Right lobe of liver (tissue), 6 donors: ENCODE measurements at regions not wholly inside any gene's neighbourhood (a gene's known extent, or its start where the extent isn't known, plus 50 kb on each side); places are given as distances from the start of the nearest gene placed in this dataset.

Source experiments
- ATAC-seq, 4 donors: fragments of 200-7000 bp; cut with Tn5 transposase; one replicate each; pipeline ENCODE4 v1.9.1; 2020; ENCODE audit warnings: mild to moderate bottlenecking in 4 of 4, moderate library complexity in 4 of 4
- DNase-seq, 3 donors: peaks; one replicate each; pipeline ENCODE4 v3.0.0-alpha.2; 2020
- H3K27ac ChIP-seq, 3 donors: fragments of 200-600 bp; one replicate each; pipeline ENCODE4 v1.8.0; 2022
- H3K27me3 ChIP-seq, 2 donors: fragments of 200-600 bp; one replicate each; pipeline ENCODE4 v1.8.0; 2022
- H3K36me3 ChIP-seq, 4 donors: fragments of 200-600 bp; sonication (generic) in 1 of 4; one replicate each; pipeline versions ENCODE4 v1.5.1 to v1.8.0; 2017 to 2022; ENCODE audit warnings: control low read depth in 1 of 4
- H3K4me1 ChIP-seq, 4 donors: fragments of 200-600 bp; sonication (generic) in 1 of 4; one replicate each; pipeline versions ENCODE4 v1.5.1 to v1.8.0; 2017 to 2022; ENCODE audit warnings: control low read depth in 1 of 4
- H3K4me3 ChIP-seq, 3 donors: fragments of 200-600 bp; one replicate each; pipeline ENCODE4 v1.8.0; 2022
- H3K9me3 ChIP-seq, 4 donors: fragments of 200-600 bp; sonication (generic) in 1 of 4; one replicate each; pipeline versions ENCODE4 v1.5.1 to v1.8.0; 2017 to 2022; ENCODE audit warnings: control low read depth in 1 of 4
- POLR2A ChIP-seq: fragments of 450-650 bp; IDR thresholded peaks from one replicate; pipeline ENCODE4 v1.6.1; 2017; ENCODE audit warnings: antibody characterized with exemption, mild to moderate bottlenecking
- WGBS: methylation state at CpG from one replicate; pipeline ENCODE4 v1.1.6; 2018; ENCODE audit warnings: low coverage, low lambda C conversion rate; ENCODE audit not compliant: insufficient coverage; ENCODE audit errors: missing lambda C conversion rate; 5-methylcytosine and 5-hydroxymethylcytosine counted together
- intact Hi-C, 2 donors: fragments of 100-400 bp; cut with DNase I; formaldehyde crosslinking; loops; one replicate each; pipeline versions ENCODE4 v1.11.2 to v1.14.1; 2022
- TF ChIP-seq, protein P1 (sequence below), 4 donors: fragments of 200-600 bp in 3 of 4; fragments of 450-650 bp in 1 of 4; IDR thresholded peaks; one replicate each; pipeline versions ENCODE4 v1.5.1 to v1.8.0; 2016 to 2022; ENCODE audit warnings: antibody characterized with exemption in 4 of 4, mild to moderate bottlenecking in 2 of 4
- donor health status: DM: no; HTN: yes; CAD: no.
- donor health status: DM: no; HTN: no; CAD: no.
- donor health status: DM: no; HTN: no; CAD: no.
- donor health status: DM: no; HTN: yes; CAD: no.
- donor health status: DM: no; HTN: yes; CAD: no.

DNA sequence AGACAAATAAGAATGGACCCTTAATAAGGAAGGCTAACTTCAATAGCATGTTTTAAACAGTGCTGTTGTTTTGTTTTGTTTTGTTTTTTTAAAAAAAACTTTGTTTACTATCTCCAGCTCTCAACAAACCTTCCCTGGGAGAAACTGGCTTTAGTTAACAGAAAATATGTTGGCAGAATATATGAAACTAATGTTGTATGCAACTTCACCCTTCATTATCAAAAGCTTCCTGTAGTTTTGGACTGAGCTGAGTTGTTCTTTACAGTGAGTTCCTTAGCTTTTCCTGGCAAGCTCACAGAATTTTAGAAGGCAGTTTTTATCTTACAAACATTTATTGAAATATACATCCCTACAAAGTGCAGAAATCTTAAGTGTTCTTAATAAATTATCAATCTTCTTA is 2480.7 kb upstream of the PCDH20 start:
- ATAC-seq, result no peak
- H3K36me3 ChIP-seq, result no peaks in the 10 kb centered on the region
- no peaks in the 10 kb centered on the region for H3K9me3 ChIP-seq
- H3K4me3 ChIP-seq, result no peak overlapping the region
- no peak for DNase-seq
- no peaks in the 10 kb centered on the region for H3K27me3 ChIP-seq
- TF ChIP-seq, protein P1, sequence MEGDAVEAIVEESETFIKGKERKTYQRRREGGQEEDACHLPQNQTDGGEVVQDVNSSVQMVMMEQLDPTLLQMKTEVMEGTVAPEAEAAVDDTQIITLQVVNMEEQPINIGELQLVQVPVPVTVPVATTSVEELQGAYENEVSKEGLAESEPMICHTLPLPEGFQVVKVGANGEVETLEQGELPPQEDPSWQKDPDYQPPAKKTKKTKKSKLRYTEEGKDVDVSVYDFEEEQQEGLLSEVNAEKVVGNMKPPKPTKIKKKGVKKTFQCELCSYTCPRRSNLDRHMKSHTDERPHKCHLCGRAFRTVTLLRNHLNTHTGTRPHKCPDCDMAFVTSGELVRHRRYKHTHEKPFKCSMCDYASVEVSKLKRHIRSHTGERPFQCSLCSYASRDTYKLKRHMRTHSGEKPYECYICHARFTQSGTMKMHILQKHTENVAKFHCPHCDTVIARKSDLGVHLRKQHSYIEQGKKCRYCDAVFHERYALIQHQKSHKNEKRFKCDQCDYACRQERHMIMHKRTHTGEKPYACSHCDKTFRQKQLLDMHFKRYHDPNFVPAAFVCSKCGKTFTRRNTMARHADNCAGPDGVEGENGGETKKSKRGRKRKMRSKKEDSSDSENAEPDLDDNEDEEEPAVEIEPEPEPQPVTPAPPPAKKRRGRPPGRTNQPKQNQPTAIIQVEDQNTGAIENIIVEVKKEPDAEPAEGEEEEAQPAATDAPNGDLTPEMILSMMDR (IDR thresholded peaks at IDR 0.05), result no peak
- no peak for TF ChIP-seq POLR2A
- H3K27ac ChIP-seq, result no peak overlapping the region
- H3K4me1 ChIP-seq, result no peaks in the 10 kb centered on the region
- intact Hi-C loops, result no loop called here

- Histone ChIP-seq H3K36me3 (no peaks in the 10 kb centered on the region), H3K4me1 (no peaks in the 10 kb centered on the region), H3K4me3 (no peak overlapping the region), H3K9me3 (no peaks in the 10 kb centered on the region), H3K27ac (no peak overlapping the region), H3K27me3 (no peaks in the 10 kb centered on the region)
- no peak for DNase-seq
- no peak for TF ChIP-seq POLR2A
- TF ChIP-seq, protein P1 (IDR thresholded peaks at IDR 0.05), result no peak
- 21% methylated on average over 1 of the region's 1 CpG for WGBS
- intact Hi-C loops, result no loop called here
- no peak for ATAC-seq
Measured at GRCh38 chr13:63882052-63882451, 2466.4 kb upstream of the PCDH20 start.

GRCh38 chr13:63880705-63881104 is 2465.1 kb upstream of the PCDH20 start:
- H3K4me1 ChIP-seq, result no peaks in the 10 kb centered on the region
- ATAC-seq (no peak), DNase-seq (no peak)
- H3K27me3 ChIP-seq, result no peaks in the 10 kb centered on the region
- H3K36me3 ChIP-seq, result no peaks in the 10 kb centered on the region
- WGBS, result 63% methylated on average over 3 of the region's 3 CpGs
- intact Hi-C loops, result no loop called here
- no peaks in the 10 kb centered on the region for H3K9me3 ChIP-seq
- TF ChIP-seq, protein P1 (IDR thresholded peaks at IDR 0.05), result no peak
- TF ChIP-seq POLR2A, result no peak
- H3K4me3 ChIP-seq, result no peak overlapping the region
- H3K27ac ChIP-seq, result no peak overlapping the region

DNA sequence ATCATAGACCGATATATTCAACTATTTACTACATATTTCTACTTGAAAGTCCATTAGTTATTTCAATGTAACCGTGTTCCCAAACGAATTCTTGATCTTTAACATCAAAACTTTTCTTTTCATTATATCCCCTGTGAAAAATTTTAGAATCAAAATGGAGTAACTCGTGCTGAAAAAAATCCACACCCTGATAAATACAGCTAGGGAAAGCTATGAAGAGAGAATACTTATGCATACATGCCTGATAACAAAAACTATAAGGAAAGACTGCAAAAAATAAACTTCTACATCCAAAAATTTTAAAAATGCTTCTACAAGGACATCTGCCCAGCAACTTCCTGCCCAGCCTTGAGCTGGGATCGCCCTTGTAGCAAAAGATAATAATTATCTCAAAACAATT is 2458.3 kb upstream of the PCDH20 start:
- ATAC-seq, result no peak
- 39% methylated on average over 5 of the region's 5 CpGs for WGBS

More for the DNA sequence above, 2458.3 kb upstream of the PCDH20 start:
- H3K27ac ChIP-seq, result no peak overlapping the region
- no peaks in the 10 kb centered on the region for H3K27me3 ChIP-seq
- no peak for TF ChIP-seq POLR2A
- TF ChIP-seq, protein P1 (IDR thresholded peaks at IDR 0.05), result no peak
- DNase-seq, result no peak
- no peaks in the 10 kb centered on the region for H3K4me1 ChIP-seq
- no peaks in the 10 kb centered on the region for H3K36me3 ChIP-seq
- intact Hi-C loops, result no loop called here
- no peaks in the 10 kb centered on the region for H3K9me3 ChIP-seq
- no peak overlapping the region for H3K4me3 ChIP-seq
